H9 (cell line): ENCODE measurements at regions not wholly inside any gene's neighbourhood (a gene's known extent, or its start where the extent isn't known, plus 50 kb on each side); places are given as distances from the start of the nearest gene placed in this dataset.

Experiments used
- DNase-seq: peaks from one replicate; pipeline ENCODE4 v3.0.0-alpha.2; 2017
- H2AFZ ChIP-seq: one replicate; pipeline ENCODE4 v1.6.1; 2013; ENCODE audit warnings: mild to moderate bottlenecking, low read length, control low read depth, moderate library complexity
- H2AK5ac ChIP-seq: 2 replicates; pipeline ENCODE4 v1.6.1; 2013; ENCODE audit warnings: low read length, control low read depth, mixed read lengths; ENCODE audit not compliant: insufficient read length
- H2BK120ac ChIP-seq: one replicate; pipeline ENCODE4 v1.6.1; 2013; ENCODE audit warnings: low read depth, mild to moderate bottlenecking, low read length, control low read depth, inconsistent platforms; ENCODE audit not compliant: poor library complexity, severe bottlenecking
- H2BK12ac ChIP-seq: 2 replicates; pipeline ENCODE4 v1.6.1; 2013; ENCODE audit warnings: low read length, control low read depth, mixed read lengths, low read depth; ENCODE audit not compliant: insufficient read length
- H2BK15ac ChIP-seq: 2 replicates; pipeline ENCODE4 v1.6.1; 2013; ENCODE audit warnings: low read depth, low read length, control low read depth
- H2BK20ac ChIP-seq: one replicate; pipeline ENCODE4 v1.6.1; 2013; ENCODE audit warnings: low read depth, mild to moderate bottlenecking, low read length, control low read depth, inconsistent platforms; ENCODE audit not compliant: poor library complexity, severe bottlenecking
- H2BK5ac ChIP-seq: 2 replicates; pipeline ENCODE4 v1.6.1; 2013; ENCODE audit warnings: low read length, control low read depth, mixed read lengths; ENCODE audit not compliant: insufficient read length
- H3K14ac ChIP-seq: 2 replicates; pipeline ENCODE4 v1.6.1; 2013; ENCODE audit warnings: low read length, control low read depth; ENCODE audit not compliant: insufficient read depth
- H3K18ac ChIP-seq: 2 replicates; pipeline ENCODE4 v1.6.1; 2013; ENCODE audit warnings: low read depth, mild to moderate bottlenecking, mixed read lengths, low read length, control low read depth; ENCODE audit not compliant: insufficient read length
- H3K23ac ChIP-seq: 2 replicates; pipeline ENCODE4 v1.6.1; 2013; ENCODE audit warnings: low read length, control low read depth, mixed read lengths, low read depth; ENCODE audit not compliant: insufficient read length
- H3K23me2 ChIP-seq: 2 replicates; pipeline ENCODE4 v1.6.1; 2013; ENCODE audit warnings: low read depth, mild to moderate bottlenecking, mixed read lengths, low read length, control low read depth; ENCODE audit not compliant: insufficient read length, poor library complexity, severe bottlenecking
- H3K27ac ChIP-seq: 2 replicates; pipeline ENCODE4 v1.5.1; 2013; ENCODE audit warnings: low read length, control low read depth, mixed read lengths, low read depth; ENCODE audit not compliant: insufficient read length
- H3K27me3 ChIP-seq: 2 replicates; pipeline ENCODE4 v1.6.1; 2013; ENCODE audit warnings: low read length, control low read depth, inconsistent platforms; ENCODE audit not compliant: insufficient read depth
- H3K4ac ChIP-seq: 2 replicates; pipeline ENCODE4 v1.6.1; 2013; ENCODE audit warnings: low read depth, mild to moderate bottlenecking, control low read depth, inconsistent platforms, low read length, moderate library complexity
- H3K4me1 ChIP-seq: 2 replicates; pipeline ENCODE4 v1.6.1; 2013; ENCODE audit warnings: low read length, control low read depth, inconsistent platforms; ENCODE audit not compliant: insufficient read depth
- H3K4me2 ChIP-seq: 2 replicates; pipeline ENCODE4 v1.6.1; 2013; ENCODE audit warnings: low read length, control low read depth, mixed read lengths; ENCODE audit not compliant: insufficient read length, insufficient read depth
- H3K56ac ChIP-seq: 2 replicates; pipeline ENCODE4 v1.6.1; 2013; ENCODE audit warnings: low read depth, mild to moderate bottlenecking, mixed read lengths, low read length, control low read depth; ENCODE audit not compliant: insufficient read length
- H3K79me1 ChIP-seq: 2 replicates; pipeline ENCODE4 v1.6.1; 2013; ENCODE audit warnings: low read depth, mild to moderate bottlenecking, moderate library complexity, low read length, control low read depth, inconsistent platforms; ENCODE audit not compliant: insufficient read depth, poor library complexity, severe bottlenecking
- H3K79me2 ChIP-seq: 2 replicates; pipeline ENCODE4 v1.6.1; 2013; ENCODE audit warnings: low read length, control low read depth, inconsistent platforms; ENCODE audit not compliant: insufficient read depth
- H3K9ac ChIP-seq: 2 replicates; pipeline ENCODE4 v1.6.1; 2013; ENCODE audit warnings: low read length, control low read depth, mixed read lengths; ENCODE audit not compliant: insufficient read length; ENCODE audit errors: extremely low read depth
- H3K9me3 ChIP-seq: one replicate; pipeline ENCODE4 v1.6.1; 2013; ENCODE audit warnings: low read depth, low read length, inconsistent platforms; ENCODE audit not compliant: control insufficient read depth
- H3T11ph ChIP-seq: one replicate; pipeline ENCODE4 v1.6.1; 2013; ENCODE audit warnings: mild to moderate bottlenecking, low read length, control low read depth, inconsistent platforms
- H4K20me1 ChIP-seq: one replicate; pipeline ENCODE4 v1.6.1; 2013; ENCODE audit not compliant: control insufficient read depth, insufficient read length, insufficient read depth
- H4K5ac ChIP-seq: 2 replicates; pipeline ENCODE4 v1.6.1; 2013; ENCODE audit warnings: low read depth, mild to moderate bottlenecking, mixed read lengths, low read length, control low read depth; ENCODE audit not compliant: insufficient read length
- H4K8ac ChIP-seq: replicated peaks from 2 replicates; pipeline ENCODE4 v1.6.1; 2013; ENCODE audit warnings: low read length, control low read depth, mixed read lengths, low read depth; ENCODE audit not compliant: insufficient read length
- H4K91ac ChIP-seq: 2 replicates; pipeline ENCODE4 v1.6.1; 2013; ENCODE audit warnings: low read depth, mild to moderate bottlenecking, moderate library complexity, mixed read lengths, low read length, control low read depth; ENCODE audit not compliant: insufficient read length
- H3K27ac Mint-ChIP-seq, 3 experiments: 2 replicates in 2 of 3; 3 replicates in 1 of 3; pipeline ENCODE4 v1.8.0; 2020 to 2021; ENCODE audit warnings: mixed read lengths in 3 of 3, mild to moderate bottlenecking in 1 of 3, moderate library complexity in 1 of 3
- H3K27me3 Mint-ChIP-seq: 2 replicates; pipeline ENCODE4 v1.8.0; 2021; ENCODE audit warnings: low read depth, mild to moderate bottlenecking, moderate library complexity, mixed read lengths
- H3K36me3 Mint-ChIP-seq, 3 experiments: 2 replicates in 2 of 3; 3 replicates in 1 of 3; pipeline ENCODE4 v1.8.0; 2020 to 2021; ENCODE audit warnings: low read depth in 3 of 3, mixed read lengths in 3 of 3; ENCODE audit not compliant: insufficient read depth in 1 of 3
- H3K4me1 Mint-ChIP-seq, 2 experiments: 2 replicates each; pipeline ENCODE4 v1.8.0; 2020; ENCODE audit warnings: mixed read lengths in 2 of 2
- H3K4me3 Mint-ChIP-seq, 2 experiments: 2 replicates in 1 of 2; 3 replicates in 1 of 2; pipeline ENCODE4 v1.8.0; 2020 to 2021; ENCODE audit warnings: mild to moderate bottlenecking in 2 of 2, mixed read lengths in 2 of 2, moderate library complexity in 1 of 2
- H3K9me3 Mint-ChIP-seq, 2 experiments: 2 replicates in 1 of 2; 3 replicates in 1 of 2; pipeline ENCODE4 v1.8.0; 2020; ENCODE audit warnings: mild to moderate bottlenecking in 2 of 2, mixed read lengths in 2 of 2, moderate library complexity in 1 of 2
- CTCF ChIP-seq: fragments of 200-600 bp; sonication (generic); conservative IDR thresholded peaks from 3 replicates; pipeline ENCODE4 v1.8.0; 2021; ENCODE audit warnings: antibody characterized with exemption, mild to moderate bottlenecking
- WGBS: extraction: QIAGEN DNeasy Blood & Tissue Kit; methylation state at CpG from one replicate; pipeline ENCODE4 v1.1.7; 2013; ENCODE audit warnings: missing lambda C conversion rate, low lambda C conversion rate, mixed read lengths; ENCODE audit not compliant: insufficient read length; ENCODE audit errors: extremely low coverage; 5-methylcytosine and 5-hydroxymethylcytosine counted together

DNA sequence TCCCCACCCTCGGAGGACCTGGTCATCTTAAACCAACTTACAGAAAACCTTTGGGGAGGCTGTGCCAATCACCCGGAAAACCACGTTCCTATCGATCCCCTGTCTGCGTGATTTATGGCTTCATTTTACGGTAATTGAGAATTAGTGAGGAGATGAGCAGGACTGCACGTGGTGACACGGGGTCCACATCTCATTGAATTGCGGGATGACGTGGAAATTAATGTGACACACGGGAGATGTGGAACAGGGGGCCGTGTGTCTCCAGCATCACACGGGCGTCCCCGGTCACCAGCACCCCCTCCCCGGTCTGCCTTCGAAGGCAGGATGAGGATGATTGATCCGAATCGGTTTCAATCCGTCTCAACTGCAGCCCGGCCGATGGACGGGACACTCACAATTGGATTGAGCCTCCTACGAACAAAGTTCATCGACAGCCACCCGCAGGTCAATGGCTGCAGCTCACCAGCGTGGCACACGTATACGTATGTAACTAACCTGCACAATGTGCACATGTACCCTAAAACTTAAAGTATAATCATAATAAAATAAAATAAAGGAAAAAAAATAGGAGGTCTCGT, 160.3 kb downstream of the SHOX start:
- H3K9me3 Mint-ChIP-seq, result no peaks in the 10 kb centered on the region
- no peak overlapping the region for H2BK15ac ChIP-seq
- H3K23ac ChIP-seq, result no peak overlapping the region
- no peak overlapping the region for H2BK120ac ChIP-seq
- H3K23me2 ChIP-seq, result no peaks in the 10 kb centered on the region
- H2AFZ ChIP-seq, result no peak overlapping the region
- H3K4me1 ChIP-seq, result peaks cover 5% of the 10 kb centered on the region; the same call in 1 of the 2 replicates
- no peak overlapping the region for H3T11ph ChIP-seq
- no peaks in the 10 kb centered on the region for H3K36me3 Mint-ChIP-seq
- peak overlapping the region; percentile 3 for H4K5ac ChIP-seq
- H2BK12ac ChIP-seq, result no peak overlapping the region
- H3K27me3 ChIP-seq, result no peaks in the 10 kb centered on the region
- H3K79me2 ChIP-seq, result no peaks in the 10 kb centered on the region
- no peak for TF ChIP-seq CTCF
- peaks cover 43 to 53% of the 10 kb centered on the region in 2 experiments for H3K4me1 Mint-ChIP-seq
- peak overlapping the region; percentile 45 to 95 (median 87) for H3K27ac Mint-ChIP-seq
- no peaks in the 10 kb centered on the region; the same call in 1 of the 2 replicates for H3K27me3 Mint-ChIP-seq
- no peak overlapping the region for H4K8ac ChIP-seq
- H3K4me3 Mint-ChIP-seq, result peak overlapping the region; percentile 16 to 45; a peak in 3 of 5 replicates
- no peak overlapping the region for H3K4ac ChIP-seq
- H3K27ac ChIP-seq, result peak overlapping the region; percentile 89
- H3K79me1 ChIP-seq, result no peaks in the 10 kb centered on the region
- H3K56ac ChIP-seq, result no peak overlapping the region
- no peak overlapping the region for H4K91ac ChIP-seq
- peak overlapping the region; percentile 64 for H3K4me2 ChIP-seq
- no peaks in the 10 kb centered on the region for H3K9me3 ChIP-seq
- no peak overlapping the region for H2BK5ac ChIP-seq
- H2BK20ac ChIP-seq, result peak overlapping the region; percentile 29
- H4K20me1 ChIP-seq, result no peaks in the 10 kb centered on the region
- peak overlapping the region; percentile 76 for H3K18ac ChIP-seq
- H3K9ac ChIP-seq, result no peak overlapping the region
- no peak overlapping the region for H2AK5ac ChIP-seq
- DNase-seq, result no peak
- no CpG with 5 or more reads among the region's 30 CpGs for WGBS
- peak overlapping the region; percentile 89; the same call in 1 of the 2 replicates for H3K14ac ChIP-seq
